Bronchial epithelial cell (primary cell): ENCODE measurements at regions not wholly inside any gene's neighbourhood (a gene's known extent, or its start where the extent isn't known, plus 50 kb on each side); places are given as distances from the start of the nearest gene placed in this dataset.

Experiments used
- DNase-seq: peaks from one replicate; pipeline ENCODE4 v3.0.0-alpha.2; 2010; ENCODE audit warnings: low read depth
- FAIRE-seq: peaks from 2 replicates; lab custom pipeline; 2011; peaks lifted over from hg19 to GRCh38; lab: Jason Lieb, UNC
- H3K27me3 ChIP-seq: 2 replicates; pipeline ENCODE4 v1.5.1; 2011; ENCODE audit warnings: low read length; ENCODE audit not compliant: control insufficient read depth, insufficient read depth
- H3K36me3 ChIP-seq: 2 replicates; pipeline ENCODE4 v1.5.1; 2011; ENCODE audit warnings: low read length; ENCODE audit not compliant: control insufficient read depth, insufficient read depth
- H3K4me3 ChIP-seq: 2 replicates; pipeline ENCODE4 v1.5.1; 2011; ENCODE audit warnings: mild to moderate bottlenecking, low read depth, low read length, control low read depth
- TF ChIP-seq, protein P1 (sequence below): IDR thresholded peaks from 2 replicates; pipeline ENCODE4 v1.5.1; 2011; ENCODE audit warnings: mild to moderate bottlenecking, moderate library complexity, low read length, control low read depth, inconsistent platforms; ENCODE audit not compliant: insufficient read depth, severe bottlenecking

GRCh38 chr10:124226271-124227054 lies 133.1 kb upstream of the CHST15 start:
- DNase-seq = no peak
- Histone ChIP-seq H3K4me3 (no peak overlapping the region), H3K27me3 (no peaks in the 10 kb centered on the region), H3K36me3 (no peaks in the 10 kb centered on the region)
- FAIRE-seq = no peak
- TF ChIP-seq, protein P1, sequence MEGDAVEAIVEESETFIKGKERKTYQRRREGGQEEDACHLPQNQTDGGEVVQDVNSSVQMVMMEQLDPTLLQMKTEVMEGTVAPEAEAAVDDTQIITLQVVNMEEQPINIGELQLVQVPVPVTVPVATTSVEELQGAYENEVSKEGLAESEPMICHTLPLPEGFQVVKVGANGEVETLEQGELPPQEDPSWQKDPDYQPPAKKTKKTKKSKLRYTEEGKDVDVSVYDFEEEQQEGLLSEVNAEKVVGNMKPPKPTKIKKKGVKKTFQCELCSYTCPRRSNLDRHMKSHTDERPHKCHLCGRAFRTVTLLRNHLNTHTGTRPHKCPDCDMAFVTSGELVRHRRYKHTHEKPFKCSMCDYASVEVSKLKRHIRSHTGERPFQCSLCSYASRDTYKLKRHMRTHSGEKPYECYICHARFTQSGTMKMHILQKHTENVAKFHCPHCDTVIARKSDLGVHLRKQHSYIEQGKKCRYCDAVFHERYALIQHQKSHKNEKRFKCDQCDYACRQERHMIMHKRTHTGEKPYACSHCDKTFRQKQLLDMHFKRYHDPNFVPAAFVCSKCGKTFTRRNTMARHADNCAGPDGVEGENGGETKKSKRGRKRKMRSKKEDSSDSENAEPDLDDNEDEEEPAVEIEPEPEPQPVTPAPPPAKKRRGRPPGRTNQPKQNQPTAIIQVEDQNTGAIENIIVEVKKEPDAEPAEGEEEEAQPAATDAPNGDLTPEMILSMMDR = no peak

DNA sequence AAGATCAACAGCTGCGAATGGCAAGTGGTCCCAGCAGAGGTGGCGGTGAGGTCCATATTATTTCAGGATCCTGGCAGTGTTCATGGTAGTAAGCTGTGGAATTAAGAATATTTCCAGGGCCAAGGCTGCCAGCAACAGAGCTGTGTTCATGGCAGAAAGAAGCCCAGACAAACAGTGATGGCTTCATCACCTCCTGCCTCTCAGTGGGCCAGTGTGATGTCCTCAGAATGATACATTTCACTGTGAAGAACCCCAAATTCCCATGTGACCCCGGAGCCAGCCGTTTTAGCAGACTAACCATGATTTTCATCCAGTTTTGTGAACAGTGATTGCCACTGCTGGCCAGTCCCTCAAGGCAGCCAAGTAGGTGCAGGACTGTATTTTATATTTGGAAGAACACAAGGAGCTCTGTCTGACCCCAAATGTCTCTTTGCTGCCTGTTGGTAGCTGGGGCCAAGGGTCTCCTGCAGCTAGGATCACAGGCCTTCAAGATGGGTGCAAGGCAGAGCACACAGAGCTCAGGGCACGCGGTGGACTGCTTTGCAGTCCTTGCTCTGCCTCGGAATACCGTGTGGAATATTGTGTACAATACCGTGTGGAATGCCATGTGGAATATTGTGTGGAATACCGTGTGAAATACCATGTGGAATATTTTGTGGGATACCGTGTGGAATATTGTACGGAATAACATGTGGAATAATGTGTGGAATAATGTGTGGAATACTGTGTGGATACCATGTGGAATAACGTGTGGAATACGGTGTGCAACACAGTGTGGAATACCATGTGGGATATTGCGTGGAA lies 132.3 kb upstream of the CHST15 start:
- no peak overlapping the region for H3K4me3 ChIP-seq

GRCh38 chr10:124225029-124225466 lies 131.7 kb upstream of the CHST15 start:
- DNase-seq = no peak
- Histone ChIP-seq H3K4me3 (no peak overlapping the region), H3K27me3 (no peaks in the 10 kb centered on the region), H3K36me3 (no peaks in the 10 kb centered on the region)
- no peak for FAIRE-seq
- TF ChIP-seq, protein P1 = no peak

More for the DNA sequence above, 132.3 kb upstream of the CHST15 start:
- TF ChIP-seq, protein P1 = no peak
- Histone ChIP-seq H3K36me3 (no peaks in the 10 kb centered on the region), H3K27me3 (no peaks in the 10 kb centered on the region)
- FAIRE-seq (no peak), DNase-seq (no peak)

GRCh38 chr10:124224331-124225028 lies 131.1 kb upstream of the CHST15 start:
- DNase-seq (peak; percentile 10), FAIRE-seq (no peak)

DNA sequence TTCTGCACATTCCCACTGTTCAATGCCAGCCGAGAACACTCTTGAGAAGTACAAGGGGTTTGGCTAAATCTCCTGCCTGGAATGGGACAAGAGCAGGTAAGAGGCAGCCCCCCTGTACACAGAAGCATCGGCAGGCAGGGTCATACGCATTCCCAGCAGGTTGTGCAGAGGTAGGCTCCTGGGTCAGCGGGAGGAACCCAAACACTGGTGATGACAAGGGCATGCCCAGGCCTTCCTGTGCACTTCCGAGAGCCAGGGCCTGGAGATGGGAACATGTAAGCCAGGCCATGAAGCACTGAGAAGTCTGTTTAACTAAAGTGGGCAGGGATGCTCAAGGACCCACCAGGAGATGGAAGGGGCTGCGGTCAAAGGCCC lies 130.3 kb upstream of the CHST15 start:
- H3K4me3 ChIP-seq = no peak overlapping the region
- DNase-seq (no peak), FAIRE-seq (no peak)
- TF ChIP-seq, protein P1 = no peak
- H3K36me3 ChIP-seq = no peaks in the 10 kb centered on the region
- H3K27me3 ChIP-seq = peaks cover 2% of the 10 kb centered on the region

More at GRCh38 chr10:124224331-124225028, 131.1 kb upstream of the CHST15 start:
- TF ChIP-seq, protein P1 = no peak
- Histone ChIP-seq H3K27me3 (no peaks in the 10 kb centered on the region), H3K4me3 (no peak overlapping the region), H3K36me3 (no peaks in the 10 kb centered on the region)
